Right atrium auricular region (tissue), 2 donors: ENCODE measurements at regions not wholly inside any gene's neighbourhood (a gene's known extent, or its start where the extent isn't known, plus 50 kb on each side); places are given as distances from the start of the nearest gene placed in this dataset.

Experiments used
- DNase-seq: peaks from one replicate; pipeline ENCODE4 v3.0.0-alpha.2; 2019; ENCODE audit warnings: low spot score
- H3K27ac ChIP-seq, 2 donors: fragments of 200-600 bp; sonication (generic); 1 replicate in 1 of 2; 2 replicates in 1 of 2; pipeline ENCODE4 v1.5.1; 2016 to 2019
- H3K27me3 ChIP-seq, 2 donors: fragments of 200-600 bp; sonication (generic); one replicate each; pipeline versions ENCODE4 v1.5.1 to v1.6.0; 2017 to 2019
- H3K36me3 ChIP-seq: fragments of 200-600 bp; sonication (generic); one replicate; pipeline ENCODE4 v1.5.1; 2016
- H3K4me1 ChIP-seq, 2 donors: fragments of 200-600 bp; sonication (generic); one replicate each; pipeline versions ENCODE4 v1.5.1 to v1.6.0; 2017 to 2019
- H3K4me3 ChIP-seq, 2 donors: fragments of 200-600 bp; sonication (generic); 1 replicate in 1 of 2; 2 replicates in 1 of 2; pipeline ENCODE4 v1.5.1; 2017 to 2019; ENCODE audit warnings: mild to moderate bottlenecking in 1 of 2, moderate library complexity in 1 of 2
- H3K9me3 ChIP-seq, 2 donors: fragments of 200-600 bp; sonication (generic); one replicate each; pipeline ENCODE4 v1.5.1; 2019
- TF ChIP-seq, protein P1 (sequence below), 2 donors: fragments of 200-600 bp; sonication (generic); IDR thresholded peaks; one replicate each; pipeline ENCODE4 v1.5.1; 2019; ENCODE audit warnings: antibody characterized with exemption in 2 of 2

DNA sequence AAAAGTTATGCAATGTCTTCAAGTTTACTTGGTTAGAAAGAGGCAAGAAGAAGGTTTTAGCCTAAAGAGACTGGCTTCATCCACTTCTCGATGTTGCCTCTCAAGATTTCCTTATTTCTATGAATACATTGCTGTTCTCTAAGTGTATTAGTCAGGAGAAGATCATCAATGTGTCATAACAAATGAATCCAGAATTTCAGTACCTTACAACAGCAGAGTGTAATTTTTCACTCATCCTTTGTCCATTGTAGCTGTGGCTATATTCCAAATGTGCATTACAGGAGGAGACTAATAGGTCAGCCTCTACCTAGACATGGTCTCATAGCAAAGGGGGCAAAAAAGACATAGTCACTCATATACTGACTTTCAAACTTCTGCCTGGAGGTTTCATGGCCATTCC lies 579.1 kb downstream of the PRKD1 start:
- no peaks in the 10 kb centered on the region for H3K4me1 ChIP-seq
- no peak overlapping the region for H3K4me3 ChIP-seq
- peaks cover 0 to under 1% of the 10 kb centered on the region in 2 donors for H3K9me3 ChIP-seq
- H3K36me3 ChIP-seq: no peaks in the 10 kb centered on the region
- DNase-seq: no peak
- TF ChIP-seq, protein P1, sequence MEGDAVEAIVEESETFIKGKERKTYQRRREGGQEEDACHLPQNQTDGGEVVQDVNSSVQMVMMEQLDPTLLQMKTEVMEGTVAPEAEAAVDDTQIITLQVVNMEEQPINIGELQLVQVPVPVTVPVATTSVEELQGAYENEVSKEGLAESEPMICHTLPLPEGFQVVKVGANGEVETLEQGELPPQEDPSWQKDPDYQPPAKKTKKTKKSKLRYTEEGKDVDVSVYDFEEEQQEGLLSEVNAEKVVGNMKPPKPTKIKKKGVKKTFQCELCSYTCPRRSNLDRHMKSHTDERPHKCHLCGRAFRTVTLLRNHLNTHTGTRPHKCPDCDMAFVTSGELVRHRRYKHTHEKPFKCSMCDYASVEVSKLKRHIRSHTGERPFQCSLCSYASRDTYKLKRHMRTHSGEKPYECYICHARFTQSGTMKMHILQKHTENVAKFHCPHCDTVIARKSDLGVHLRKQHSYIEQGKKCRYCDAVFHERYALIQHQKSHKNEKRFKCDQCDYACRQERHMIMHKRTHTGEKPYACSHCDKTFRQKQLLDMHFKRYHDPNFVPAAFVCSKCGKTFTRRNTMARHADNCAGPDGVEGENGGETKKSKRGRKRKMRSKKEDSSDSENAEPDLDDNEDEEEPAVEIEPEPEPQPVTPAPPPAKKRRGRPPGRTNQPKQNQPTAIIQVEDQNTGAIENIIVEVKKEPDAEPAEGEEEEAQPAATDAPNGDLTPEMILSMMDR (IDR thresholded peaks at IDR 0.05): no peak
- no peaks in the 10 kb centered on the region for H3K27me3 ChIP-seq
- no peak overlapping the region for H3K27ac ChIP-seq

DNA sequence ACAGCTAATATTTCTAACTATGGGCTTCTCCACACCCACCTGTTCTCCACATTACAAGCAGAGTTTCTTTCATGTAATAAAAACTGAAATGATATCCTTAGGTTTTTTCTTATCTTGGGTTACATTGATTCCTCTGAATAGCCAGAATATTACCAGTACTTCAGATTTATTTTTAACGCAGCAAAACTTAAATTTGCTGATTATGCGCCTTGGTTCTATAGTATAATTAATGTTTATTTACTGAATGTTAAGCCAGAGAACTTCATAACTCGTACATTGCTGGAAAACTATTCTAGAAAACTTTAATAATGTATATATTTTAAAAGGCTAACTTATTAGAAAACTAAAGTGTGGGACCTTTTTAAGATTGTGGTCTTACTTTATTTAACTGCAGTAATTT lies 577.2 kb downstream of the PRKD1 start:
- Histone ChIP-seq H3K27ac (no peak overlapping the region), H3K36me3 (no peaks in the 10 kb centered on the region), H3K4me3 (no peak overlapping the region), H3K27me3 (no peaks in the 10 kb centered on the region), H3K4me1 (no peaks in the 10 kb centered on the region), H3K9me3 (no peaks in the 10 kb centered on the region)
- TF ChIP-seq, protein P1 (IDR thresholded peaks at IDR 0.05): no peak
- DNase-seq: no peak

DNA sequence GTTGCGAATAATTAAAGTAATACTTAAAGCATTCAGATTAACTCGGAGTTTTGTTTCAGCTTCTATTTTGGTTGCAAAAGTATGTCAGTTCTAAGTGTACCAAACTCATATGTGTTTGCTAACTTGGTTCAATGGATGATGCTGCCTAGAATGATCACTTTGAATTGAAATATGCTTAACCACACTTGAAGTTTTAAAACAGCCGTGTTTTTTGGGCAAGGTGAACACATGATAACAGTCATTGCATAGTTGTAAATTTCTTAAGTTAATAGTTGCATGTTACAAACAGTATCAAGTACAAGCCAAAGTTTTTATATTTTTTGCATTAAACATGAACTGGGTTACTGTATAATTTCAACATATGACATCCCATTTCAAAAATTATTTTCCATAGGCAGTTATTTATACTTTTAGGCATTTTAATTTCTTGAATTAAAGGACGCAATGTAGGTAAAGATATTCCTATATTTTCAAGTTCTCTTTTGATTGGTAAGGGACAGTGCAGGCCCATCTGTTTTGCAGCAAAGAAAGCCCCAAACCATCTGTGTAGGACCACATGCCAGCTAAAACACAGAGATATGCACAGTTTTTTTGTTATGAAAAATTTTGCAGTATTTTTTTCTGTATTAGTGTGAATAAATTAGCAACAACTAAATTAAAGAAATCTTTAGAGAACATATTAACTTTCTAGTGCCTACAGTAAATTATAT lies 575.5 kb downstream of the PRKD1 start:
- Histone ChIP-seq H3K36me3 (no peaks in the 10 kb centered on the region), H3K27ac (no peak overlapping the region), H3K4me3 (no peak overlapping the region), H3K9me3 (no peaks in the 10 kb centered on the region), H3K4me1 (no peaks in the 10 kb centered on the region), H3K27me3 (no peaks in the 10 kb centered on the region)
- TF ChIP-seq, protein P1 (IDR thresholded peaks at IDR 0.05): no peak
- no peak for DNase-seq

DNA sequence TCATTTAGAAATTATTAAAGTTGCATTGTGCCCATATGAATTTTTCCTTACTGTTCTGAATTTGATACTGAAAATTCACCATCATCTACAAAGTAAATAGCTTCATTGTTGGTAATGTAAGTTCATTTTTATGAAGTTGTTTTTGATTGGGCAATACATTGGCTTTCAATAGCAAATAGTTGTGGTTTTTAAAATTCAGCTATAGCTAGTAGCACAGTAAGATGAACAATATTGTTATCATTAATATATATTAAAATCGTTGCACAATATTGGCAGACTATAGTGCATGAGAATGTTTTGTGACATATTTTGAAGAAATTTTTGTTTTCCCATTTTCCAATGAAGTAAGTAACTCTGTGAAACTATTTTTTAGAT lies 575.0 kb downstream of the PRKD1 start:
- H3K27ac ChIP-seq: no peak overlapping the region
- H3K9me3 ChIP-seq: no peaks in the 10 kb centered on the region
- H3K4me1 ChIP-seq: no peaks in the 10 kb centered on the region

DNA sequence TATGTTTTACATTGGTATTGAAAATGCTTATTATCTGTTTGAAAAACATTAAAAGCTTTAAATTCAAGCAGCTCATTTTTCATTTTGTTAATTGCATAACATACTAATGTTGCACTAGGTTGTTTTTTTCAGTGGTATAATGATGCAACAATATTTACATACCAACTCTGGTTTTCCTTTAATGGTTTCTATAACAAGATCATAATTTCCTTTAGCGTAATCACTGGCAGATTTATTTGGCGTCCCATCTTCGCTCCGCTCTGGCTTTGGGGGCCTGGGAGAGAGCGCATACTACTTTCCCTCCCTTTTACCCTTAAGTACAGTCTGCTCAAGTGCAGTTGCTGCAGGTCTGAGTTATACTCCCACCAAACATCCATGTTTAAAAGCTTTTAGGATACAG lies 574.1 kb downstream of the PRKD1 start:
- no peak overlapping the region for H3K4me3 ChIP-seq
- H3K9me3 ChIP-seq: no peaks in the 10 kb centered on the region
- no peak for DNase-seq
- H3K27ac ChIP-seq: no peak overlapping the region
- H3K36me3 ChIP-seq: no peaks in the 10 kb centered on the region
- TF ChIP-seq, protein P1 (IDR thresholded peaks at IDR 0.05): no peak
- H3K4me1 ChIP-seq: no peaks in the 10 kb centered on the region
- no peaks in the 10 kb centered on the region for H3K27me3 ChIP-seq

More for the DNA sequence above, 575.0 kb downstream of the PRKD1 start:
- Histone ChIP-seq H3K36me3 (no peaks in the 10 kb centered on the region), H3K27me3 (no peaks in the 10 kb centered on the region), H3K4me3 (no peak overlapping the region)
- TF ChIP-seq, protein P1 (IDR thresholded peaks at IDR 0.05): no peak
- no peak for DNase-seq

DNA sequence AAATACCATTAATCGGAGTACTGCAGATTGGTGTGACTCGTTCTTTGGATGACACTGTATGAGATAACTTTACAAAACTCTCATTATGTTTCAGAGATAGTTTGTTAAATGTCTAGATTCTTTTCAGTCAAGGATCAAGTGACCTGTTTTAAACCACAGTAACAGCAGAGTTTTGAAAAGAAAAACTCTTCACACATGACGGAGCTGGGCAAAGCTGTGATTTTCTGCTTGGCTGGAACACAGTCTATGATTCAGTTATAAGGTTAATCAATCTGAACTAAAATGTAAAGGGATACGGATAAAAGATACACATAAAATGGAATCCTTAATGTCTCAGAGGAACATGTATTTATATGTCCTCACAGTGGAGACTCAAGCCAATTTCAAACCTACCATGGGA lies 573.2 kb downstream of the PRKD1 start:
- no peaks in the 10 kb centered on the region for H3K9me3 ChIP-seq
- H3K4me3 ChIP-seq: no peak overlapping the region
- TF ChIP-seq, protein P1 (IDR thresholded peaks at IDR 0.05): no peak
- no peak for DNase-seq
- no peak overlapping the region for H3K27ac ChIP-seq
- no peaks in the 10 kb centered on the region for H3K27me3 ChIP-seq
- H3K4me1 ChIP-seq: no peaks in the 10 kb centered on the region
- H3K36me3 ChIP-seq: no peaks in the 10 kb centered on the region
